Suprapubic skin (tissue), 4 donors: ENCODE measurements at regions not wholly inside any gene's neighbourhood (a gene's known extent, or its start where the extent isn't known, plus 50 kb on each side); places are given as distances from the start of the nearest gene placed in this dataset.

Experiments used
- CTCF ChIP-seq, 2 donors: fragments of 200-600 bp in 1 of 2; fragments of 450-650 bp in 1 of 2; sonication (generic) in 1 of 2; IDR thresholded peaks; one replicate each; pipeline ENCODE4 v1.5.1; 2016 to 2019; ENCODE audit warnings: antibody characterized with exemption in 2 of 2, mild to moderate bottlenecking in 1 of 2, moderate library complexity in 1 of 2
- EP300 ChIP-seq: sonication (generic); formaldehyde crosslinking; IDR thresholded peaks from one replicate; pipeline ENCODE4 v1.6.1; 2017; ENCODE audit warnings: antibody characterized with exemption
- POLR2A ChIP-seq, 2 donors: fragments of 450-650 bp; IDR thresholded peaks; one replicate each; pipeline ENCODE4 v1.6.1; 2017; ENCODE audit warnings: antibody characterized with exemption in 2 of 2, mild to moderate bottlenecking in 2 of 2, moderate library complexity in 2 of 2
- POLR2AphosphoS5 ChIP-seq, 3 donors: sonication (generic); formaldehyde crosslinking; IDR thresholded peaks; one replicate each; pipeline ENCODE4 v1.6.1; 2017; ENCODE audit warnings: antibody characterized with exemption in 3 of 3

- TF ChIP-seq EP300 = no peak
- TF ChIP-seq CTCF (IDR thresholded peaks at IDR 0.05) = no peak
- no peak for TF ChIP-seq POLR2AphosphoS5 (IDR thresholded peaks at IDR 0.05)
- no peak for TF ChIP-seq POLR2A (IDR thresholded peaks at IDR 0.05)
Measured at GRCh38 chr6:28775052-28775376, 148.8 kb downstream of the TRIM27 start.
